ENCODE measurements at regions not wholly inside any gene's neighbourhood (a gene's known extent, or its start where the extent isn't known, plus 50 kb on each side); places are given as distances from the start of the nearest gene placed in this dataset.

GRCh38 chr11:39268176-39268690 is 2191.2 kb downstream of the LRRC4C start (continued):
- TF ChIP-seq E2F4 (IDR thresholded peaks at IDR 0.05; ENCODE audit: low read depth, low read length): no peak

GRCh38 chr11:39255648-39256047 is 2203.8 kb downstream of the LRRC4C start:
- ATAC-seq (no peak), DNase-seq (ENCODE audit: low read depth, low spot score) (no peak), FAIRE-seq (no peak)
- H3K9ac ChIP-seq (ENCODE audit: control insufficient read depth, insufficient read depth, low read length): no peak overlapping the region
- ChIA-PET POLR2A (no interaction called here), CTCF (no interaction called here), RAD21 (ENCODE audit: unreplicated experiment) (no interaction called here), SMC1A (ENCODE audit: uncharacterized antibody, unreplicated experiment) (no interaction called here)
- no peak overlapping the region for H2AFZ ChIP-seq (ENCODE audit: control insufficient read depth, low read depth, low read length)
- H3K9me3 ChIP-seq (replicated peaks; ENCODE audit: control insufficient read depth, insufficient read depth, low read length): no peaks in the 10 kb centered on the region
- 18% methylated on average over 1 of the region's 1 CpG for WGBS (ENCODE audit: insufficient coverage, insufficient replicate concordance, low lambda C conversion rate, missing lambda C conversion rate)
- TF ChIP-seq CEBPZ (IDR thresholded peaks at IDR 0.05; ENCODE audit: low read depth, low read length) (no peak), POLR2AphosphoS5 (IDR thresholded peaks at IDR 0.05; ENCODE audit: low read length) (no peak), PAX5 (IDR thresholded peaks at IDR 0.05; ENCODE audit: borderline replicate concordance, low read depth, low read length) (no peak), RB1 (IDR thresholded peaks at IDR 0.05; ENCODE audit: borderline replicate concordance) (no peak), E2F4 (IDR thresholded peaks at IDR 0.05; ENCODE audit: low read depth, low read length) (no peak)
- in situ Hi-C loops (cut with MboI) (no loop called here), intact Hi-C loops (cut with micrococcal nuclease; ENCODE audit: unreplicated experiment) (no loop called here)
- H3K4me1 ChIP-seq (ENCODE audit: control insufficient read depth, insufficient read depth, low read length): no peaks in the 10 kb centered on the region
- H4K20me1 ChIP-seq (ENCODE audit: control insufficient read depth, insufficient read depth): no peaks in the 10 kb centered on the region
- no TSS peak for BruUV-seq (replicated peaks)
- H3K4me2 ChIP-seq (ENCODE audit: control insufficient read depth, insufficient read depth): no peak overlapping the region
- H3K4me3 ChIP-seq: no peak overlapping the region
- H3K27ac ChIP-seq (ENCODE audit: control insufficient read depth, insufficient read depth): no peak overlapping the region
- H3K27me3 ChIP-seq (replicated peaks in 1 of 2; ENCODE audit: control insufficient read depth in 2 of 2, insufficient read depth in 2 of 2, low read length in 1 of 2): no peaks in the 10 kb centered on the region
- no peaks in the 10 kb centered on the region for H3K36me3 ChIP-seq (ENCODE audit: control insufficient read depth in 2 of 2, insufficient read depth in 2 of 2, low read length in 1 of 2)
- H3K79me2 ChIP-seq (ENCODE audit: control insufficient read depth, insufficient read depth, low read length): no peaks in the 10 kb centered on the region

All from GM12878 (cell line).